Colonic mucosa (tissue), 4 donors: ENCODE measurements at regions not wholly inside any gene's neighbourhood (a gene's known extent, or its start where the extent isn't known, plus 50 kb on each side); places are given as distances from the start of the nearest gene placed in this dataset.

ENCODE experiments used
- DNase-seq: peaks from one replicate; pipeline ENCODE4 v3.0.0-alpha.2; 2020
- H3K27ac ChIP-seq: fragments of 200-600 bp; one replicate; pipeline ENCODE4 v1.8.0; 2021
- H3K27me3 ChIP-seq: fragments of 200-600 bp; one replicate; pipeline ENCODE4 v1.8.0; 2021
- H3K36me3 ChIP-seq: fragments of 200-600 bp; one replicate; pipeline ENCODE4 v1.8.0; 2021
- H3K4me1 ChIP-seq: fragments of 200-600 bp; one replicate; pipeline ENCODE4 v1.8.0; 2021; ENCODE audit warnings: mild to moderate bottlenecking
- H3K4me3 ChIP-seq: fragments of 200-600 bp; one replicate; pipeline ENCODE4 v1.8.0; 2021
- H3K9ac ChIP-seq, 2 donors: one replicate each; pipeline ENCODE4 v1.7.0; 2013; ENCODE audit warnings: control low read depth in 2 of 2, low read depth in 2 of 2, low read length in 2 of 2
- H3K9me3 ChIP-seq: fragments of 200-600 bp; one replicate; pipeline ENCODE4 v1.8.0; 2021
- CTCF ChIP-seq: fragments of 200-600 bp; IDR thresholded peaks from one replicate; pipeline ENCODE4 v1.8.0; 2022; ENCODE audit warnings: antibody characterized with exemption, mild to moderate bottlenecking
- intact Hi-C: fragments of 100-400 bp; cut with DNase I; formaldehyde crosslinking; loops from one replicate; pipeline ENCODE4 v1.14.1; 2022
- donor health status: healthy.
- donor health status: DM: no; HTN: no; CAD: no.
- donor health status: DM: no; HTN: no; CAD: no.

- H3K36me3 ChIP-seq, result no peaks in the 10 kb centered on the region
- intact Hi-C loops, result no loop called here
- no peak for DNase-seq
- no peak overlapping the region for H3K27ac ChIP-seq
- no peaks in the 10 kb centered on the region for H3K9me3 ChIP-seq
- H3K9ac ChIP-seq, result no peak overlapping the region
- no peaks in the 10 kb centered on the region for H3K4me1 ChIP-seq
- no peak for TF ChIP-seq CTCF
- H3K27me3 ChIP-seq, result no peaks in the 10 kb centered on the region
- no peak overlapping the region for H3K4me3 ChIP-seq
These were observed 142.9 kb upstream of the ALCAM start for GRCh38 chr3:105223815-105224214.

DNA sequence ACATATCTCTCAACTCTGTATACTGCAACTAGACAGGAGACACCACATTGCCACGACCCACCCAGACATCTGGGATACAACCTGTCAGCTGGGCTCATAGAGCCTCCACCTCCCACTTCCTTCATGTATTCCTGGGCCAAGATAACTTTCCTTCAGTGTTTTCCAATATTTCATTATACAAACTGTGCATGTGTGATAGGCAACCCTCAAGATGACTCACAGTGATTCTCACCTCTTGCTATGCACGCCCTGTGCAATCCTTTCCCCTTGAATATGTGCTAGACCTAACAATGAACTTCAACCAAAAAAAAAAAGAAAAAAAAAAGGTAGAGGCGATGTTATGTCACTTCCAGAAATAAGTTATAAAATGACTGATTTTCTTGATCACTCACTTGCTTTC lies 138.0 kb upstream of the ALCAM start:
- Histone ChIP-seq H3K4me3 (no peak overlapping the region), H3K9ac (no peak overlapping the region), H3K4me1 (no peaks in the 10 kb centered on the region), H3K9me3 (no peaks in the 10 kb centered on the region), H3K27ac (no peak overlapping the region), H3K27me3 (no peaks in the 10 kb centered on the region), H3K36me3 (no peaks in the 10 kb centered on the region)
- no peak for DNase-seq
- intact Hi-C loops, result no loop called here
- no peak for TF ChIP-seq CTCF

- intact Hi-C loops, result no loop called here
- no peak overlapping the region for H3K4me3 ChIP-seq
- no peak overlapping the region for H3K9ac ChIP-seq
- no peaks in the 10 kb centered on the region for H3K27me3 ChIP-seq
- H3K36me3 ChIP-seq, result no peaks in the 10 kb centered on the region
- no peaks in the 10 kb centered on the region for H3K4me1 ChIP-seq
- DNase-seq, result no peak
- TF ChIP-seq CTCF, result no peak
- H3K9me3 ChIP-seq, result no peaks in the 10 kb centered on the region
- no peak overlapping the region for H3K27ac ChIP-seq
These were observed 134.2 kb upstream of the ALCAM start for GRCh38 chr3:105232553-105232952.

DNA sequence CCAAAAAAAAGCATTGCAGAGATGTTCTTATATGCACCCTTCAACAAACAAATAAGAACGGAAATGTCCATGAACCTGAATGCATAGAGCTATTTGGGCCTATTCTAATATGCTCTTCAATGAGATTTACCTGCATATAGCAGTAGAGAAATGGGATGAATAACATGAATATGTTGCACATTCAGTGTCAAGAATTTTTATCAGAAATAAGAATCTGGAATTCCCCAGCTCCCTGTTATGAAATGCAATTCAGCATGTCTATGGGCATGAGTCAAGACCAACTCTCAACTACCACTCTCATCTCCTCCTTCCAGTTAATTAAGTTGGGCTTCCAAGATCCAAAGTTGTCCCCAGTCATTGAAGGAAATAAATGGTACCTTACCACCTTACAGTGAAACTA lies 133.7 kb upstream of the ALCAM start:
- intact Hi-C loops, result no loop called here
- no peaks in the 10 kb centered on the region for H3K27me3 ChIP-seq
- H3K27ac ChIP-seq, result no peak overlapping the region
- H3K36me3 ChIP-seq, result no peaks in the 10 kb centered on the region
- no peak for DNase-seq
- no peaks in the 10 kb centered on the region for H3K4me1 ChIP-seq
- no peak for TF ChIP-seq CTCF
- no peak overlapping the region for H3K9ac ChIP-seq
- no peak overlapping the region for H3K4me3 ChIP-seq
- no peaks in the 10 kb centered on the region for H3K9me3 ChIP-seq

GRCh38 chr3:105235221-105235620 lies 131.5 kb upstream of the ALCAM start:
- Histone ChIP-seq H3K36me3 (no peaks in the 10 kb centered on the region), H3K9ac (no peak overlapping the region), H3K27ac (no peak overlapping the region), H3K9me3 (no peaks in the 10 kb centered on the region), H3K27me3 (no peaks in the 10 kb centered on the region), H3K4me1 (no peaks in the 10 kb centered on the region), H3K4me3 (no peak overlapping the region)
- no peak for TF ChIP-seq CTCF
- intact Hi-C loops, result no loop called here
- DNase-seq, result no peak

- Histone ChIP-seq H3K27ac (no peak overlapping the region), H3K9ac (no peak overlapping the region), H3K4me3 (no peak overlapping the region), H3K36me3 (no peaks in the 10 kb centered on the region), H3K4me1 (no peaks in the 10 kb centered on the region), H3K27me3 (no peaks in the 10 kb centered on the region), H3K9me3 (no peaks in the 10 kb centered on the region)
- DNase-seq, result no peak
- intact Hi-C loops, result no loop called here
- no peak for TF ChIP-seq CTCF
These were observed 130.9 kb upstream of the ALCAM start for GRCh38 chr3:105235785-105236184.
